ENCODE measurements at regions not wholly inside any gene's neighbourhood (a gene's known extent, or its start where the extent isn't known, plus 50 kb on each side); places are given as distances from the start of the nearest gene placed in this dataset.

DNA sequence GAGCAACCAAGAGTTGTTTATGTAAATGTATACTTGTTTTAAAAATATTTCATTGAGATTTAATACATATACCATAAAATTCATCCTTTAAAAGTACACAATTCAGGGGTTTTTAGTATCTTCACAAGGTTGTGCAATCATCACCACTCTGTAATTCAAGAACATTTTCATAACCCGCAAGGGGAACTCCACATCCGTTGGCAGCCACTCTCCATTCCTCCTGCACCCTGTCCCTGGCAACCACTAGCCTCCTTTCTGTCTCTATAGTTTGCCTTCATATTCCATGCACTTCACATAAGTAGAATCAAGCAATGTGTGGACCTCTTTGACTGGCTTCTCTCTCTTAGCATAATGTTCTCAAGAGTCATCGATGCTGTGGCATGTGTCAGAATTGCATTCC lies 104.2 kb upstream of the PDE10A start:
- TF ChIP-seq EZH2 (IDR thresholded peaks at IDR 0.05; ENCODE audit: insufficient read depth, poor library complexity, severe bottlenecking) (no peak), EZH2phosphoT487 (IDR thresholded peaks at IDR 0.05; ENCODE audit: insufficient read depth, low read depth) (no peak)
